Astrocyte of the spinal cord (primary cell): ENCODE measurements at regions not wholly inside any gene's neighbourhood (a gene's known extent, or its start where the extent isn't known, plus 50 kb on each side); places are given as distances from the start of the nearest gene placed in this dataset.

Experiments
- DNase-seq: peaks from one replicate; pipeline ENCODE4 v3.0.0; 2011; ENCODE audit warnings: low read depth, low spot score
- H3K4me3 ChIP-seq: 2 replicates; pipeline ENCODE4 v1.5.1; 2011; ENCODE audit warnings: low read depth, mild to moderate bottlenecking, low read length, moderate library complexity
- CTCF ChIP-seq: IDR thresholded peaks from 2 replicates; pipeline ENCODE4 v1.5.1; 2012; ENCODE audit warnings: low read depth, mild to moderate bottlenecking, low read length, inconsistent platforms
- in situ Hi-C: cut with HindIII; loops from 2 replicates; pipeline ENCODE4 v1.10.0; 2017; ENCODE audit warnings: low sequenced_read_pairs

GRCh38 chr10:28378986-28379585 is 76.2 kb upstream of the MPP7 start:
- no peak for DNase-seq
- H3K4me3 ChIP-seq = no peak overlapping the region
- TF ChIP-seq CTCF = no peak
- in situ Hi-C loops = no loop called here

DNA sequence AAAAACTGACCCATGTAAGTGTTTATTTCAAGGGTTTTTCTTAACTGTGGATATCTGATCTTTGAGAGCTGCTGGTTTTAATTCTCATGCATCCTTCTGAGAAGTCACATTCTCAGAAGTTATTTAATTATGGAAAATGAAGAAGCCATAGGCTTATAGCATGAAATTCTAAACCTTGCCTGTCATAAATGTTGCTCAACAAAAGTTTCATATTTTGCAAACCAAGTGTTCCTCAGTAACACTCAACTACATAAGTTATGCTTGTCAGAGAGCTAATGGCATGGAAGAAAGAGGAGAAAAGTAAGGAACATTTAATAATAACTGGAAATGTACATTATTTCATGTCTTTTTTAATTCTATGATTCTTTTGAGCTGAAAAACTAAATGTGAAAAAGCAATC is 78.6 kb upstream of the MPP7 start:
- in situ Hi-C loops = no loop called here
- no peak for DNase-seq
- no peak overlapping the region for H3K4me3 ChIP-seq
- no peak for TF ChIP-seq CTCF

DNA sequence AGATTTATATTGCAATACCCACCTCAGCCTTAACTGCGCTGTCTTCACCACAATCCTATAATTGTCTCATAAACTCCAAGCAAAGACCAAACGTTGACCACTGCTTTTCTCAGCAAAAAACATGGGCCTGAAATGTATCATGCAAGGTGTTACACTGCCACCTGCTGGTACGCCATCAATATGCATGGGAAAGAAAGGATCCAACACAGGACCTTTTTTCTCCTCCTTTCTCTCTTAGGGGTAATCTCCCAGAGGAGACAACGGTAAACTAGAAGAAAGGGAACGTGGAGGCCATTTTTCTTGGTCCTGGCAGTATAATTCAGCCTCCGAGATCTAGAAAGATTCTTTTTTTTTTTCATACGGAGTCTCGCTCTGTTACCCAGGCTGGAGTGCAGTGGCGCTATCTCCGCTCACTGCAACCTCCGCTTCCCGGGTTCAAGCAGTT is 79.1 kb upstream of the MPP7 start:
- in situ Hi-C loops = no loop called here
- peak; percentile 88 for DNase-seq
- peak; percentile 93 for TF ChIP-seq CTCF
- H3K4me3 ChIP-seq = no peak overlapping the region

DNA sequence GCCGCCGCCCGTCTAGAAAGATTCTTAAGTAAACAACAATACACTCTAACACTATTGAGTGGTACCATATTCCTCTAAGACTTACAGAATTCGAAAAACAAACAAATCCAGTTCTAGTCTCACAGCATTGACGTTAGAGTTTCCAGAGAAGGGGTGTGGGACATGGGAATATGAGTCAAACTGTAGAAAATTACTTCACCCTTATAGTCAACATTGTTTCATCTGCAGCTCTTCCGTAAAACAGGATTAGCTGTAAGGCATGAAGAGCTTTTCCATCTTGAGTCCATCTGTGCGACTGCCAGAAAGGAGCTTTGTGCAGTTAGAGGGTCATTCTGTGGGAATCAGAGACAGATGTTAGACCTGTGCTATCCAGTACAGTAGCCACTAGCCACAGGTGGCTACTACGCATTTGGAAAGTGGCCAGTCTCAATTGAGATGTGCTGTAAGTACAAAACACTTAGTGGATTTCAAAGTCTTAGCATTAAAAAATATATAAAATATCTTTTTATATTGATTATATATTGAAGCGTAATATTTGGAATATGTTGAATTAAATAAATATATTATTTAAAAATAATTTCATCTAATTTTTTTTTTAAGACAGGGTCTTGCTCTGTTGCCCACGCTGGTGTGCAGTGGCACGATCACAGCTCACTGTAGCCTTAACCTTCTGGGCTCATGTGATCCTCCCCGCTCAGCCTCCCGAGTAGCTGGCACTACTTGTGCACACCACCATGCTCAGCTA is 79.8 kb upstream of the MPP7 start:
- no peak overlapping the region for H3K4me3 ChIP-seq
- no peak for TF ChIP-seq CTCF
- DNase-seq = no peak
- in situ Hi-C loops = no loop called here

- no peak for TF ChIP-seq CTCF
- no peak for DNase-seq
- H3K4me3 ChIP-seq = no peak overlapping the region
- in situ Hi-C loops = no loop called here
Measured at GRCh38 chr10:28384557-28384956, 81.7 kb upstream of the MPP7 start.

DNA sequence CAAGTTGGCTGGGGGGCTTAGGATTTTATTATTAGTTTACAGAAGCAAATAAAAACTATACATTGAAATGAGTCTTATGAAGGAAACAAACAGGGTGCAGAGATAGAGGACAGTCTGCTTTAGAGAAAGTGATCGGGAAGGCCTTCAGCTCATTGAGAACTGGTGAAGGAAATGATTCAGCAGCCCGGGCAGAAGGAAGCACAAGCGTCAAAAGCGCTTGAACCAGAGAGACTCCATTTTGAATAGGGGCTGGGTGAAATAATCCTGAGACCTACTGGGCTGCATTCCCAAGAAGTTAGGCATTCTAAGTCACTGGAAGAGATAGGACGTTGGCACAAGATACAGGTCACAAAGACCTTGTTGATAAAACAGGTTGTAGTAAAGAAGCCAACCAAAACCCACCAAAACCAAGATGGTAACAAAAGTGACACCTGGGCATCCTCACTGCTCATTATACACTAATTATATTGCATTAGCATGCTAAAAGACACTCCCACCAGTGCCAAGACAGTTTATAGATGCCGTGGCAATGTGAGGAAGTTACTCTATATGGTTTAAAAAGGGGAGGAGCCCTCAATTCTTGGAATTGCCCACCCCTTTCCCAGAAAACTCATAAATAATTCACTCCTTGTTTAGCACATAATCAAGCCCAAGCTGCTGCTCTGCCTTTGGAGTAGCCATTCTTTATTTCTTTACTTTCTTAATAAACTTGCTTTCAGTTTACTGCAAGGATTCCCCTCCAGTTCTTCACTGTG is 83.1 kb upstream of the MPP7 start:
- in situ Hi-C loops = no loop called here
- H3K4me3 ChIP-seq = no peak overlapping the region
- DNase-seq = no peak
- TF ChIP-seq CTCF = no peak
